PFSK-1 (cell line): ENCODE measurements at regions not wholly inside any gene's neighbourhood (a gene's known extent, or its start where the extent isn't known, plus 50 kb on each side); places are given as distances from the start of the nearest gene placed in this dataset.

Experiments
- POLR2AphosphoS5 ChIP-seq: IDR thresholded peaks from 2 replicates; pipeline ENCODE4 v1.6.1; 2012; ENCODE audit warnings: low read depth, mild to moderate bottlenecking, control low read depth, low read length, moderate library complexity
- SIN3A ChIP-seq: IDR thresholded peaks from 2 replicates; pipeline ENCODE4 v1.6.1; 2012; ENCODE audit warnings: mild to moderate bottlenecking, low read length, moderate library complexity, borderline replicate concordance; ENCODE audit not compliant: insufficient read depth
- TAF1 ChIP-seq: IDR thresholded peaks from 2 replicates; pipeline ENCODE4 v1.6.1; 2012; ENCODE audit warnings: low read length, control low read depth, borderline replicate concordance; ENCODE audit not compliant: insufficient read depth
- TF ChIP-seq, protein P1 (sequence below), 2 experiments: IDR thresholded peaks; 2 replicates each; pipeline versions ENCODE4 v1.6.1 to v1.8.0; 2011 to 2012; ENCODE audit warnings: low read depth in 2 of 2, low read length in 2 of 2, control low read depth in 1 of 2, inconsistent platforms in 1 of 2, mild to moderate bottlenecking in 1 of 2, moderate library complexity in 1 of 2; ENCODE audit not compliant: insufficient read depth in 1 of 2

DNA sequence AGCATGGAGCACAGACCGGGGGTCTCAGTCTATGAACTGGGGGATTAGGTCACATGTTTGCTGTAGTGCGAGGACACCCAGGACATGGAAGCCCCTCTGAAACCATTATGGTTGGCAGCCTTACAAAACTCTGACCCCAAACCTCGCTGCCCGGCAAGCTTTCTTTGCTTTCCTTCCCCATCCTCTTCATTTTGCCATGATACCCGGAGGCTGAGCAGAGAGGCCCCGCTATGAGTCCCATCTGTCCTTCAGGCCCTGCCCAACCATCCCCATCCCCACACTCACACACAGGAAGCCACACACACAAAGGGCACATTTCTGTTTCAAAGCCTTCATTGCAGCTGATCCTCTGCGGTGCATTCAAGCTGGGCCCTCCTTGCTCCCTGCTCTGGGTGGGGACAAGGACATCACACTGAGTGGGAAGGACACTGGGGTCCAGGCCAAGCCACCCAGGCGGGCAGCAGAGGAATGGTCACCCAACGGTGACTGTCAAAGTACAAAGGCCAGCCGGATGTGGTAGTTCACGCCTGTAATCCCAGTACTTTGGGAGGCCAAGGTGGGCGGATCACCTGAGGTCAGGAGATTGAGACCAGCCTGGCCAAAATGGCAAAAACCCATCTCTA, 176.5 kb downstream of the CTTN start:
- TF ChIP-seq SIN3A (no peak), TAF1 (no peak), POLR2AphosphoS5 (no peak)
- TF ChIP-seq, protein P1, sequence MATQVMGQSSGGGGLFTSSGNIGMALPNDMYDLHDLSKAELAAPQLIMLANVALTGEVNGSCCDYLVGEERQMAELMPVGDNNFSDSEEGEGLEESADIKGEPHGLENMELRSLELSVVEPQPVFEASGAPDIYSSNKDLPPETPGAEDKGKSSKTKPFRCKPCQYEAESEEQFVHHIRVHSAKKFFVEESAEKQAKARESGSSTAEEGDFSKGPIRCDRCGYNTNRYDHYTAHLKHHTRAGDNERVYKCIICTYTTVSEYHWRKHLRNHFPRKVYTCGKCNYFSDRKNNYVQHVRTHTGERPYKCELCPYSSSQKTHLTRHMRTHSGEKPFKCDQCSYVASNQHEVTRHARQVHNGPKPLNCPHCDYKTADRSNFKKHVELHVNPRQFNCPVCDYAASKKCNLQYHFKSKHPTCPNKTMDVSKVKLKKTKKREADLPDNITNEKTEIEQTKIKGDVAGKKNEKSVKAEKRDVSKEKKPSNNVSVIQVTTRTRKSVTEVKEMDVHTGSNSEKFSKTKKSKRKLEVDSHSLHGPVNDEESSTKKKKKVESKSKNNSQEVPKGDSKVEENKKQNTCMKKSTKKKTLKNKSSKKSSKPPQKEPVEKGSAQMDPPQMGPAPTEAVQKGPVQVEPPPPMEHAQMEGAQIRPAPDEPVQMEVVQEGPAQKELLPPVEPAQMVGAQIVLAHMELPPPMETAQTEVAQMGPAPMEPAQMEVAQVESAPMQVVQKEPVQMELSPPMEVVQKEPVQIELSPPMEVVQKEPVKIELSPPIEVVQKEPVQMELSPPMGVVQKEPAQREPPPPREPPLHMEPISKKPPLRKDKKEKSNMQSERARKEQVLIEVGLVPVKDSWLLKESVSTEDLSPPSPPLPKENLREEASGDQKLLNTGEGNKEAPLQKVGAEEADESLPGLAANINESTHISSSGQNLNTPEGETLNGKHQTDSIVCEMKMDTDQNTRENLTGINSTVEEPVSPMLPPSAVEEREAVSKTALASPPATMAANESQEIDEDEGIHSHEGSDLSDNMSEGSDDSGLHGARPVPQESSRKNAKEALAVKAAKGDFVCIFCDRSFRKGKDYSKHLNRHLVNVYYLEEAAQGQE (IDR thresholded peaks at IDR 0.05; ENCODE audit: insufficient read depth in 1 of 2, low read depth in 2 of 2, low read length in 2 of 2): no peak
